Mesodermal cell (in vitro differentiated cells): ENCODE measurements at regions not wholly inside any gene's neighbourhood (a gene's known extent, or its start where the extent isn't known, plus 50 kb on each side); places are given as distances from the start of the nearest gene placed in this dataset.
A peak's percentile ranks its signal among the peaks of the same experiment; 100 is the strongest.

Source experiments
- H3K27ac ChIP-seq: 2 replicates; pipeline ENCODE4 v1.7.0; 2013; ENCODE audit warnings: mild to moderate bottlenecking, low read depth, low read length, moderate library complexity; ENCODE audit not compliant: severe bottlenecking
- H3K36me3 ChIP-seq: 2 replicates; pipeline ENCODE4 v1.7.1; 2013; ENCODE audit warnings: mild to moderate bottlenecking, low read length, moderate library complexity; ENCODE audit not compliant: control insufficient read depth, insufficient read depth
- H3K4me1 ChIP-seq: one replicate; pipeline ENCODE4 v1.7.1; 2013; ENCODE audit warnings: mild to moderate bottlenecking, low read length; ENCODE audit not compliant: insufficient read depth, control insufficient read depth, poor library complexity, severe bottlenecking
- H3K4me3 ChIP-seq: 2 replicates; pipeline ENCODE4 v1.7.0; 2013; ENCODE audit warnings: low read length, control low read depth, mild to moderate bottlenecking; ENCODE audit not compliant: insufficient read depth, poor library complexity, severe bottlenecking; ENCODE audit errors: extremely low read depth
- H3K9me3 ChIP-seq: 2 replicates; pipeline ENCODE4 v1.7.1; 2013; ENCODE audit warnings: mild to moderate bottlenecking, low read length, moderate library complexity; ENCODE audit not compliant: control insufficient read depth
- WGBS, 2 experiments: methylation state at CpG; one replicate each; pipeline ENCODE4 v1.1.5; 2013; ENCODE audit warnings: missing lambda C conversion rate in 2 of 2; ENCODE audit not compliant: insufficient coverage in 2 of 2; 5-methylcytosine and 5-hydroxymethylcytosine counted together

GRCh38 chr12:24229031-24229700 is 279.7 kb upstream of the SOX5 start:
- no peaks in the 10 kb centered on the region for H3K9me3 ChIP-seq
- no peaks in the 10 kb centered on the region for H3K36me3 ChIP-seq
- WGBS, 2 experiments = 70% methylated on average over 2 of the region's 9 CpGs; no CpG with 5 or more reads in 1 of the 2 experiments
- no peak overlapping the region for H3K4me3 ChIP-seq
- peaks cover 35% of the 10 kb centered on the region for H3K4me1 ChIP-seq
- no peak overlapping the region for H3K27ac ChIP-seq

DNA sequence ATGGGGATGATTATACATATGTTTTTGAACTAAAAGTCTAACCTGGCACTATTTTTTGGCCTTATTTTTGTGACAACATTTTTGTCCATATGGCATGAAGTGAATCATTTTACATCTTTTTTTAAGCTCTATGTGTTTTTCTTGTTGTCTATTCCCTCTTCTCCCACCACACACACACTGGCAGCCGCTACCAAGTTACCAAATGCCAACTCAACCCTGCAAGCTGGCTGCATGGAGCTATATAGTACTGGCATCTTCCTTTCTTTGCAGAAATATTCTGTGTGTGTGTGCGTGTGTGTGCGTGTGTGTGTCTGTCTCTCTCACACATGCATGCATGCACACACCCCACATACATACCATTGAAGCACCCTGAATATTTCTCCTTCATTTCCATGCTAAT is 278.9 kb upstream of the SOX5 start:
- no peak overlapping the region for H3K4me3 ChIP-seq
- H3K4me1 ChIP-seq = peaks cover 35% of the 10 kb centered on the region
- no peaks in the 10 kb centered on the region for H3K36me3 ChIP-seq
- no peak overlapping the region for H3K27ac ChIP-seq
- WGBS, 2 experiments = no CpG with 5 or more reads among the region's 3 CpGs
- no peaks in the 10 kb centered on the region for H3K9me3 ChIP-seq

- 62% methylated on average over 2 of the region's 5 CpGs; no CpG with 5 or more reads in 1 of the 2 experiments for WGBS, 2 experiments
- Histone ChIP-seq H3K9me3 (no peaks in the 10 kb centered on the region), H3K36me3 (no peaks in the 10 kb centered on the region), H3K4me1 (peaks cover 35% of the 10 kb centered on the region), H3K27ac (peak overlapping the region; percentile 36), H3K4me3 (no peak overlapping the region)
Measured at GRCh38 chr12:24227551-24227950, 278.1 kb upstream of the SOX5 start.

- Histone ChIP-seq H3K4me1 (peaks cover 35% of the 10 kb centered on the region), H3K36me3 (no peaks in the 10 kb centered on the region), H3K9me3 (no peaks in the 10 kb centered on the region), H3K4me3 (no peak overlapping the region), H3K27ac (peak overlapping the region; percentile 36)
- WGBS, 2 experiments = 71 to 82% methylated on average over 3 to 5 of the region's 9 CpGs
Measured at GRCh38 chr12:24226745-24227350, 277.4 kb upstream of the SOX5 start.

DNA sequence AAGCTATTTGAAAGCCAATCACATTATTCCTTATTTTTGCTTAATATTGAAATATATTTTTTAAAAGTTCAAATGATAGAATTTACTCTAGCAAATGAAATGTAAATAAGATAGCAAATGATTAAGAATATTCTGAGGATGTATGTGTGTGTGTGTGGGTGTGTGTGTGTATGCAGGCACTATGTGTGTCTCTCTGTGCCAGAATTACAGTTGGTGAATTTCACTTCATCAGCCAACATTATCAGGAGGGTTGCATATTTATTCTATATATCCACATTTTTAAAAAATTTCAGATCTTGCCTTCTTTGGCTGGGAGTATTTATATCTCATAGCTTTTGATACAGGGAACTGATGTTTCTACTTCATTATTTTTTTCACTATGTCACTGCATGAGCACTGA is 274.9 kb upstream of the SOX5 start:
- H3K9me3 ChIP-seq = no peaks in the 10 kb centered on the region
- no peak overlapping the region for H3K27ac ChIP-seq
- no peak overlapping the region for H3K4me3 ChIP-seq
- H3K36me3 ChIP-seq = no peaks in the 10 kb centered on the region
- H3K4me1 ChIP-seq = peaks cover 27% of the 10 kb centered on the region

DNA sequence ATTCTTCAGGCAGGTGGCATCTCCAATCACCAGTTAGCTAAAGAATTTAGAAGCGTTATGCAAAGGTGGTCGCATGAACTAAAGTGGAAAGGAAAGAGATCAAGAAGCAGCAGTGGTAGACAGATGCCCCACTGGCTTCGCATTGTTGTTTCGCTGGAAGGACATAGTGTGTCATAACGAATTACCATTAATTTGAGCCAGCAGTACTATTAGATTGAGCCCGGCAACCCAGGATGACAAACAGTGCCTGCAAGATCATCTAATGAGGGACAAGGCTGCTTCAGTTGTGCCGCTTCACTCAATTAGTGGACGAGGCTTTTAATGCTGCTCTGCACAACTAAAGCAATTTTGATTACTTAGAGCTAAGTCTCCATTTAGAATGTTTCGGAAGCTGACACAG is 274.5 kb upstream of the SOX5 start:
- Histone ChIP-seq H3K9me3 (no peaks in the 10 kb centered on the region), H3K4me1 (peaks cover 22% of the 10 kb centered on the region), H3K4me3 (no peak overlapping the region), H3K27ac (no peak overlapping the region), H3K36me3 (no peaks in the 10 kb centered on the region)
- WGBS, 2 experiments = 82 to 86% methylated on average over 8 of the region's 9 CpGs

- Histone ChIP-seq H3K27ac (no peak overlapping the region), H3K9me3 (no peaks in the 10 kb centered on the region), H3K4me3 (no peak overlapping the region), H3K36me3 (no peaks in the 10 kb centered on the region), H3K4me1 (peaks cover 14% of the 10 kb centered on the region)
- WGBS, 2 experiments = no CpG with 5 or more reads among the region's 1 CpG
Measured at GRCh38 chr12:24222968-24223367, 273.5 kb upstream of the SOX5 start.

GRCh38 chr12:24212496-24212895 is 263.0 kb upstream of the SOX5 start:
- no peaks in the 10 kb centered on the region for H3K36me3 ChIP-seq
- H3K27ac ChIP-seq = no peak overlapping the region
- no peaks in the 10 kb centered on the region for H3K9me3 ChIP-seq
- WGBS, 2 experiments = 83% methylated on average over 1 of the region's 2 CpGs; no CpG with 5 or more reads in 1 of the 2 experiments
- no peaks in the 10 kb centered on the region for H3K4me1 ChIP-seq
- H3K4me3 ChIP-seq = no peak overlapping the region

DNA sequence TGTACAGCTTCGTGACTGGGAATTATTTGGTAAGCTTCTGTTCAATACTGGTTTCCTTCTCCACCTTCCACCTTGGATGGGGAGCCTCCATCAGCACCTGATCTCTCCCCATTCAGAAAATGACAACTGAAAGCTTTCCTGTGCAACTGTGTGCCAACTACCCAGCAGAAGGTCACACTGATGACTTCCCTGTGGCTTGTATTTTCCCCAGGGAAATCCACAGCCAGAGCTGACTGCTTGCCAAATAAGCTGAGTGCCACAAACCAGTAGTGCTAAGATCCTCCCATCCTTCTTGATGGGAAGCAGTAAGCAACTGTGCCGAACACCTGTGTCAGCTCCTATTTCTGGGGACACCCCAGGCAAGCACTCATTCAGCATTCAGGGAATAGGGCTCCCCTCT is 257.2 kb upstream of the SOX5 start:
- no peak overlapping the region for H3K4me3 ChIP-seq
- H3K9me3 ChIP-seq = peaks cover 3% of the 10 kb centered on the region
- H3K36me3 ChIP-seq = no peaks in the 10 kb centered on the region
- H3K27ac ChIP-seq = no peak overlapping the region
- H3K4me1 ChIP-seq = no peaks in the 10 kb centered on the region
- WGBS, 2 experiments = 94 to 100% methylated on average over 2 of the region's 2 CpGs

- H3K4me3 ChIP-seq = no peak overlapping the region
- H3K27ac ChIP-seq = no peak overlapping the region
- H3K4me1 ChIP-seq = peaks cover 13% of the 10 kb centered on the region
- H3K36me3 ChIP-seq = no peaks in the 10 kb centered on the region
- 69 to 95% methylated on average over 2 of the region's 3 CpGs for WGBS, 2 experiments
- H3K9me3 ChIP-seq = peaks cover 3% of the 10 kb centered on the region
Measured at GRCh38 chr12:24201258-24201970, 251.9 kb upstream of the SOX5 start.

GRCh38 chr12:24200010-24200409 is 250.5 kb upstream of the SOX5 start:
- Histone ChIP-seq H3K4me3 (no peak overlapping the region), H3K36me3 (no peaks in the 10 kb centered on the region), H3K4me1 (peaks cover 13% of the 10 kb centered on the region), H3K27ac (no peak overlapping the region), H3K9me3 (peaks cover 3% of the 10 kb centered on the region)
